ENCODE measurements at regions not wholly inside any gene's neighbourhood (a gene's known extent, or its start where the extent isn't known, plus 50 kb on each side); places are given as distances from the start of the nearest gene placed in this dataset.

GRCh38 chr18:46222093-46222492 is 117.9 kb downstream of the HAUS1 start:
- H3F3A ChIP-seq (ENCODE audit: insufficient read depth, low read length), result no peaks in the 10 kb centered on the region
- no peak overlapping the region for H3K27ac ChIP-seq (ENCODE audit: low read length)
- H3K27me3 ChIP-seq (replicated peaks; ENCODE audit: insufficient read depth, low read length), result no peaks in the 10 kb centered on the region
- no peak overlapping the region for H2AFZ ChIP-seq (ENCODE audit: low read length)
- no peaks in the 10 kb centered on the region for H3K9me2 ChIP-seq (replicated peaks; ENCODE audit: insufficient read depth, low read length)
- DNase-seq, result no peak
- peaks cover 7% of the 10 kb centered on the region; the same call in 1 of the 2 replicates for H4K20me1 ChIP-seq (ENCODE audit: insufficient read depth, low read length)
- H3K4me2 ChIP-seq (ENCODE audit: low read depth, low read length), result no peak overlapping the region
- no peaks in the 10 kb centered on the region for H3K36me3 ChIP-seq (replicated peaks; ENCODE audit: insufficient read depth, low read length)
- peaks cover 91% of the 10 kb centered on the region for H3K79me2 ChIP-seq (ENCODE audit: low read length)
- TF ChIP-seq, protein P1, sequence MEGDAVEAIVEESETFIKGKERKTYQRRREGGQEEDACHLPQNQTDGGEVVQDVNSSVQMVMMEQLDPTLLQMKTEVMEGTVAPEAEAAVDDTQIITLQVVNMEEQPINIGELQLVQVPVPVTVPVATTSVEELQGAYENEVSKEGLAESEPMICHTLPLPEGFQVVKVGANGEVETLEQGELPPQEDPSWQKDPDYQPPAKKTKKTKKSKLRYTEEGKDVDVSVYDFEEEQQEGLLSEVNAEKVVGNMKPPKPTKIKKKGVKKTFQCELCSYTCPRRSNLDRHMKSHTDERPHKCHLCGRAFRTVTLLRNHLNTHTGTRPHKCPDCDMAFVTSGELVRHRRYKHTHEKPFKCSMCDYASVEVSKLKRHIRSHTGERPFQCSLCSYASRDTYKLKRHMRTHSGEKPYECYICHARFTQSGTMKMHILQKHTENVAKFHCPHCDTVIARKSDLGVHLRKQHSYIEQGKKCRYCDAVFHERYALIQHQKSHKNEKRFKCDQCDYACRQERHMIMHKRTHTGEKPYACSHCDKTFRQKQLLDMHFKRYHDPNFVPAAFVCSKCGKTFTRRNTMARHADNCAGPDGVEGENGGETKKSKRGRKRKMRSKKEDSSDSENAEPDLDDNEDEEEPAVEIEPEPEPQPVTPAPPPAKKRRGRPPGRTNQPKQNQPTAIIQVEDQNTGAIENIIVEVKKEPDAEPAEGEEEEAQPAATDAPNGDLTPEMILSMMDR (IDR thresholded peaks at IDR 0.05; ENCODE audit: low read length), result no peak
- H3K4me3 ChIP-seq (ENCODE audit: low read length), result no peak overlapping the region
- no peaks in the 10 kb centered on the region for H3K9me3 ChIP-seq (replicated peaks; ENCODE audit: insufficient read depth, low read length)
- H3K9ac ChIP-seq (ENCODE audit: low read length), result no peak overlapping the region
- H3K4me1 ChIP-seq (ENCODE audit: low read length), result no peaks in the 10 kb centered on the region

GRCh38 chr18:46222710-46223360 is 118.7 kb downstream of the HAUS1 start:
- no peak overlapping the region for H3K4me2 ChIP-seq (ENCODE audit: low read depth, low read length)
- peaks cover 87% of the 10 kb centered on the region for H3K79me2 ChIP-seq (ENCODE audit: low read length)
- H3F3A ChIP-seq (ENCODE audit: insufficient read depth, low read length), result no peaks in the 10 kb centered on the region
- no peak overlapping the region for H3K9ac ChIP-seq (ENCODE audit: low read length)
- H3K36me3 ChIP-seq (replicated peaks; ENCODE audit: insufficient read depth, low read length), result no peaks in the 10 kb centered on the region
- no peak overlapping the region for H2AFZ ChIP-seq (ENCODE audit: low read length)
- H3K9me2 ChIP-seq (replicated peaks; ENCODE audit: insufficient read depth, low read length), result no peaks in the 10 kb centered on the region
- no peak for DNase-seq
- H3K27ac ChIP-seq (ENCODE audit: low read length), result no peak overlapping the region
- no peaks in the 10 kb centered on the region for H3K9me3 ChIP-seq (replicated peaks; ENCODE audit: insufficient read depth, low read length)
- no peaks in the 10 kb centered on the region for H3K27me3 ChIP-seq (replicated peaks; ENCODE audit: insufficient read depth, low read length)
- peaks cover 7% of the 10 kb centered on the region; the same call in 1 of the 2 replicates for H4K20me1 ChIP-seq (ENCODE audit: insufficient read depth, low read length)
- H3K4me3 ChIP-seq (ENCODE audit: low read length), result no peak overlapping the region
- TF ChIP-seq EZH2phosphoT487 (IDR thresholded peaks at IDR 0.05; ENCODE audit: low read length) (no peak), EZH2 (optimal IDR thresholded peaks at IDR 0.05; ENCODE audit: low read depth, low read length) (no peak)
- TF ChIP-seq, protein P1 (IDR thresholded peaks at IDR 0.05; ENCODE audit: low read length), result no peak
- H3K4me1 ChIP-seq (ENCODE audit: low read length), result no peaks in the 10 kb centered on the region

- Histone ChIP-seq H3K9ac (ENCODE audit: low read length) (no peak overlapping the region), H4K20me1 (ENCODE audit: insufficient read depth, low read length) (peaks cover 7% of the 10 kb centered on the region; the same call in 1 of the 2 replicates), H3K9me2 (replicated peaks; ENCODE audit: insufficient read depth, low read length) (no peaks in the 10 kb centered on the region), H3K4me1 (ENCODE audit: low read length) (no peaks in the 10 kb centered on the region), H3K4me2 (ENCODE audit: low read depth, low read length) (no peak overlapping the region), H2AFZ (ENCODE audit: low read length) (no peak overlapping the region), H3K27me3 (replicated peaks; ENCODE audit: insufficient read depth, low read length) (no peaks in the 10 kb centered on the region), H3K27ac (ENCODE audit: low read length) (no peak overlapping the region), H3F3A (ENCODE audit: insufficient read depth, low read length) (no peaks in the 10 kb centered on the region), H3K4me3 (ENCODE audit: low read length) (no peak overlapping the region), H3K79me2 (ENCODE audit: low read length) (peaks cover 83% of the 10 kb centered on the region), H3K9me3 (replicated peaks; ENCODE audit: insufficient read depth, low read length) (no peaks in the 10 kb centered on the region), H3K36me3 (replicated peaks; ENCODE audit: insufficient read depth, low read length) (no peaks in the 10 kb centered on the region)
- no peak for TF ChIP-seq EZH2 (optimal IDR thresholded peaks at IDR 0.05; ENCODE audit: low read depth, low read length)
- TF ChIP-seq EZH2phosphoT487 (IDR thresholded peaks at IDR 0.05; ENCODE audit: low read length), result no peak
- TF ChIP-seq, protein P1 (IDR thresholded peaks at IDR 0.05; ENCODE audit: low read length), result no peak
- DNase-seq, result no peak
These were observed 120.1 kb downstream of the HAUS1 start for GRCh38 chr18:46224181-46224775.

Data from MM.1S (cell line).